Calu3 (cell line): ENCODE measurements at regions not wholly inside any gene's neighbourhood (a gene's known extent, or its start where the extent isn't known, plus 50 kb on each side); places are given as distances from the start of the nearest gene placed in this dataset.

Experiments
- BruUV-seq: library from RNA; stranded (reverse); fragments of 400-500 nt; replicated peaks from 2 replicates; lab custom pipeline; 2021; lab: Mats Ljungman, UMichigan
- CTCF ChIA-PET: fragments of 300-600 bp; sonication (Branson Sonifier 250); formaldehyde crosslinking; loops from one replicate; lab custom pipeline; 2022; ENCODE audit warnings: antibody characterized with exemption; lab: Charles Lee
- DNase-seq: peaks from one replicate; pipeline ENCODE4 v3.0.0; 2022
- H3K27ac Mint-ChIP-seq: one replicate; pipeline ENCODE4 v1.8.0; 2022; ENCODE audit warnings: mixed read lengths; ENCODE audit not compliant: unreplicated experiment
- H3K27me3 Mint-ChIP-seq: one replicate; pipeline ENCODE4 v1.8.0; 2022; ENCODE audit warnings: mixed read lengths; ENCODE audit not compliant: unreplicated experiment
- H3K36me3 Mint-ChIP-seq: one replicate; pipeline ENCODE4 v1.8.0; 2022; ENCODE audit warnings: mild to moderate bottlenecking, moderate library complexity, mixed read lengths; ENCODE audit not compliant: insufficient read depth, unreplicated experiment
- H3K4me1 Mint-ChIP-seq: one replicate; pipeline ENCODE4 v1.8.0; 2022; ENCODE audit warnings: mild to moderate bottlenecking, low read depth, mixed read lengths; ENCODE audit not compliant: unreplicated experiment
- H3K4me3 Mint-ChIP-seq: one replicate; pipeline ENCODE4 v1.8.0; 2022; ENCODE audit warnings: mild to moderate bottlenecking, low read depth, moderate library complexity, mixed read lengths; ENCODE audit not compliant: unreplicated experiment
- H3K9me3 Mint-ChIP-seq: one replicate; pipeline ENCODE4 v1.8.0; 2022; ENCODE audit warnings: low read depth, mixed read lengths; ENCODE audit not compliant: unreplicated experiment
- intact Hi-C: fragments of 100-400 bp; cut with micrococcal nuclease; formaldehyde crosslinking; loops from one replicate; pipeline ENCODE4 v1.10.0; 2022; ENCODE audit not compliant: unreplicated experiment
- TF ChIP-seq, protein P1 (sequence below): fragments of 200-600 bp; IDR thresholded peaks from one replicate; pipeline ENCODE4 v1.8.0; 2022; ENCODE audit warnings: antibody characterized with exemption; ENCODE audit not compliant: unreplicated experiment

DNA sequence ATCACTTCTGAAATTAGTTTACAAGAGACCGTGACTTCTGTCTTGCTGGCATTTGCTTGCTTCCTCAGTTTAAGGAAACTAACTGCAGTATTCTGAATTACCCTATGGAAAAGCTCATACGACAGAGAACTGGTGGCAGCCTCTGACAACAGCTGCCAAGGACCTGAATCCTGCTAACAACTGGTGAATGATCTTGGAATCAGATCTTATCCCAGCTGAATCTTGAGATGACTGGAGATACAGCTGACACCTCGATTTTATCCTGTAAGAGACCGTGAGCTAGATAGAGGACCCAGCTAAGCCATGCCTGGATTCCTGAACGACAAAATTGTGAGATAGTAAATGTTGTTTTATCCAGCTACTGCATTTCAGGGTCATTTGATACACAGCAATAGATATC, 202.3 kb downstream of the OGFRL1 start:
- Mint-ChIP-seq H3K27ac (no peak overlapping the region), H3K36me3 (no peaks in the 10 kb centered on the region), H3K27me3 (no peaks in the 10 kb centered on the region), H3K4me1 (peaks cover 52% of the 10 kb centered on the region), H3K9me3 (no peaks in the 10 kb centered on the region), H3K4me3 (no peak overlapping the region)
- intact Hi-C loops, result loop anchor here (5.0 kb wide), 1 partner anchor 104 kb away; no protein-coding TSS in a partner anchor
- TF ChIP-seq, protein P1, sequence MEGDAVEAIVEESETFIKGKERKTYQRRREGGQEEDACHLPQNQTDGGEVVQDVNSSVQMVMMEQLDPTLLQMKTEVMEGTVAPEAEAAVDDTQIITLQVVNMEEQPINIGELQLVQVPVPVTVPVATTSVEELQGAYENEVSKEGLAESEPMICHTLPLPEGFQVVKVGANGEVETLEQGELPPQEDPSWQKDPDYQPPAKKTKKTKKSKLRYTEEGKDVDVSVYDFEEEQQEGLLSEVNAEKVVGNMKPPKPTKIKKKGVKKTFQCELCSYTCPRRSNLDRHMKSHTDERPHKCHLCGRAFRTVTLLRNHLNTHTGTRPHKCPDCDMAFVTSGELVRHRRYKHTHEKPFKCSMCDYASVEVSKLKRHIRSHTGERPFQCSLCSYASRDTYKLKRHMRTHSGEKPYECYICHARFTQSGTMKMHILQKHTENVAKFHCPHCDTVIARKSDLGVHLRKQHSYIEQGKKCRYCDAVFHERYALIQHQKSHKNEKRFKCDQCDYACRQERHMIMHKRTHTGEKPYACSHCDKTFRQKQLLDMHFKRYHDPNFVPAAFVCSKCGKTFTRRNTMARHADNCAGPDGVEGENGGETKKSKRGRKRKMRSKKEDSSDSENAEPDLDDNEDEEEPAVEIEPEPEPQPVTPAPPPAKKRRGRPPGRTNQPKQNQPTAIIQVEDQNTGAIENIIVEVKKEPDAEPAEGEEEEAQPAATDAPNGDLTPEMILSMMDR, result no peak
- DNase-seq, result no peak
- BruUV-seq, result no TSS peak
- CTCF ChIA-PET, result interaction anchor here (0.6 to 2.8 kb wide), 2 partner anchors 105 to 705 kb away, joined by 4 to 15 read pairs; no protein-coding TSS in a partner anchor

DNA sequence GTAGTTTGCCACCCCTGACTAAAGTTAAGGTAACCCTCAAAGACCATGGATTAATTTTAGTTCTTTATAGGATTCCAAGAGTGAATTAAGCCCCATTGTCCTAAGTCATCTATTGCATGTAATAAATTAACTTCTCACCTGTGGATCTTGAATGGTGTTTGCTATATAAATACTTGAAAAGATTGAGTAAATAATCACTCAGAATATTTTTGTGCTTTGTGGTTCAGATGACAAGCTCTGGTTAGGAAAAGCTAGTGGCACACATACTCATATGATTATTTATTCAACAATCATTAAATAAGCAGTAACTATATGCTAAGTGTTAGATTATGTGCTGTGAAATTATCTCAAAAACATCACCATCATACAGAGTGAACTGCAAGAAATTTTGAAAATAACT, 203.2 kb downstream of the OGFRL1 start:
- no TSS peak for BruUV-seq
- Mint-ChIP-seq H3K27ac (no peak overlapping the region), H3K4me1 (peaks cover 61% of the 10 kb centered on the region), H3K36me3 (no peaks in the 10 kb centered on the region), H3K27me3 (no peaks in the 10 kb centered on the region), H3K9me3 (no peaks in the 10 kb centered on the region), H3K4me3 (no peak overlapping the region)
- TF ChIP-seq, protein P1, result no peak
- CTCF ChIA-PET, result interaction anchor here (2.8 kb wide), 1 partner anchor 106 kb away, joined by 15 read pairs; no protein-coding TSS in a partner anchor
- no peak for DNase-seq
- intact Hi-C loops, result loop anchor here (5.0 kb wide), 1 partner anchor 105 kb away; no protein-coding TSS in a partner anchor

DNA sequence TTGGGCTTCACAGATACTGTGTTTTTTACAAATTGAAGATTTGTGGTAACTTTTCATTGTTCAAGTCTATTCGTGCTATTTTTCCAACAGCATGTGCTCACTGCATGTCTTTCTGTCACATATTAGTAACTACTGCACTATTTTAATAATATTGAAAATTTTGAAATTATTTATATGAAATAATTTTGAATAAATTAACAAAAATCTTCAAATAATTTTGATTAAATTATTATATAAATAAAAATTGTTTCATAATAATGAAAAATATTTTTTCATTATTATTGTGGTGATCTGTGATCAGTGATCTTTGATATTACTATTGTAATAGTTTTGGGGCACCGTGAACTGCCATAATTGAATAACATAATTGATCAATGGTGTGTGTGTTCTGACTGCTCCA, 204.1 kb downstream of the OGFRL1 start:
- no peaks in the 10 kb centered on the region for H3K9me3 Mint-ChIP-seq
- no peaks in the 10 kb centered on the region for H3K27me3 Mint-ChIP-seq
- TF ChIP-seq, protein P1, result no peak
- peaks cover 61% of the 10 kb centered on the region for H3K4me1 Mint-ChIP-seq
- H3K4me3 Mint-ChIP-seq, result no peak overlapping the region
- no TSS peak for BruUV-seq
- intact Hi-C loops, result loop anchor here (5.0 kb wide), 1 partner anchor 105 kb away; no protein-coding TSS in a partner anchor
- peak overlapping the region; percentile 48 for H3K27ac Mint-ChIP-seq
- DNase-seq, result no peak
- no peaks in the 10 kb centered on the region for H3K36me3 Mint-ChIP-seq
- CTCF ChIA-PET, result interaction anchor here (0.8 to 1.1 kb wide), 4 partner anchors 11 to 72 kb away, joined by 3 to 7 read pairs (median 4); no protein-coding TSS in a partner anchor

DNA sequence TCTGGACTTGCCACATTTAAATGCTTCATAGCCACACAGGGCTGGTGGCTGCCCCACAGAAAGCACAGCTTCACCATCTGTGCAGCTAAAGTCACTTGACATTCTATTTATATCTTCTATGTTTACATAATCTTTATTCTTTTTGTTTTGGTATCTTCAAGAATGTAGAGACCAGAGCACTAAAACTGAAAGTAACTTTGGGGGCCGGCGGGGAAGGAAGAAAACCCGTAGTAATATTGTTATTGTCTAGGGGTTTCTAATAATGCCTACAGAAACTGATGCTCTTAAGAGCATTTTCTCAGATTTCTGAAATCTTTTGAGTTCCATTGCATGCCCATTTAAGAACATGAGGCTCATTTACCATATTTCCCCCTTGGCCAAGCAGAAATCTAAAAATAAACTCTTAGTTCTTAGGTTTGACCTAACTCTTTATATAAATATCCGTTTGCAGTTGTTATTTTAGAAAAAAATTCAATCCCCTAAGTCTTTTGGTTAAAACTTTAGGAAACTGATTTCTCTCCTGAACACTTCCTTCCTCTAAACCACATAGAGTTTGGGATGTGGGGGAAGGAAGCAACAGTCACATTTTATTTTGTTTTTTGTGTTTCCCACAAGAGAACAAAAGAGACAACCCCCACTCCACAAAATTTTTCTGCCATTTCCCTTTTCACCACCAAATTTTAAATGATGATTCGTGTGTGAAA, 207.6 kb downstream of the OGFRL1 start:
- no peaks in the 10 kb centered on the region for H3K9me3 Mint-ChIP-seq
- peak overlapping the region; percentile 20 for H3K27ac Mint-ChIP-seq
- no peaks in the 10 kb centered on the region for H3K27me3 Mint-ChIP-seq
- peaks cover 40% of the 10 kb centered on the region for H3K4me1 Mint-ChIP-seq
- TF ChIP-seq, protein P1, result no peak
- H3K4me3 Mint-ChIP-seq, result no peak overlapping the region
- intact Hi-C loops, result loop anchor here (5.0 kb wide), 1 partner anchor 204 kb away; no protein-coding TSS in a partner anchor
- no peaks in the 10 kb centered on the region for H3K36me3 Mint-ChIP-seq
- no peak for DNase-seq
- CTCF ChIA-PET, result interaction anchor here (0.8 kb wide), 1 partner anchor 9 kb away, joined by 3 read pairs; no protein-coding TSS in a partner anchor
- no TSS peak for BruUV-seq
